Suppressor macrophage treated with lipopolysaccharide for 1 hour (primary cell): ENCODE measurements at regions not wholly inside any gene's neighbourhood (a gene's known extent, or its start where the extent isn't known, plus 50 kb on each side); places are given as distances from the start of the nearest gene placed in this dataset.
"Not testable (repeated sequence)": the region's sequence is repeated elsewhere in the genome, so short reads cannot be mapped to it uniquely, and the experiment has no call there.

Experiments
- DNase-seq, 3 donors: peaks; one replicate each; pipeline ENCODE4 v3.0.0-alpha.2; 2020 to 2022

DNA sequence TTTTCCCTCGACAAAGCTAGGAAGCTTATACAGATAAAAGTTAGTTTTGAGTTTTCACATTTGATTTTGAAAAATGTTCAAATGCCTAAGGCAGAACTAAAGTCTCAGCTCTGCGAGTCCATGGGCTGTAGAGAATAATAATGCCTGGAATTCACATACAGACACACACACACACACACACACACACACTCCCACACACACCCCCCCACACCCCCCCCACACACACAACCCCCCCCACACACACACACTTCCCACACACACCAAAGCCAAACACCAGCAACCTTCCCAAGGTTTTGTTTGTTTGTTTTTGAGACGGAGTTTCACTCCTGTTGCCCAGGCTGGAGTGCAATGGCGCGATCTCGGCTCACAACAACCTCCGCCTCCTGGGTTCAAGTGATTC, 62.8 kb upstream of the EIF5 start:
- no peak for DNase-seq

DNA sequence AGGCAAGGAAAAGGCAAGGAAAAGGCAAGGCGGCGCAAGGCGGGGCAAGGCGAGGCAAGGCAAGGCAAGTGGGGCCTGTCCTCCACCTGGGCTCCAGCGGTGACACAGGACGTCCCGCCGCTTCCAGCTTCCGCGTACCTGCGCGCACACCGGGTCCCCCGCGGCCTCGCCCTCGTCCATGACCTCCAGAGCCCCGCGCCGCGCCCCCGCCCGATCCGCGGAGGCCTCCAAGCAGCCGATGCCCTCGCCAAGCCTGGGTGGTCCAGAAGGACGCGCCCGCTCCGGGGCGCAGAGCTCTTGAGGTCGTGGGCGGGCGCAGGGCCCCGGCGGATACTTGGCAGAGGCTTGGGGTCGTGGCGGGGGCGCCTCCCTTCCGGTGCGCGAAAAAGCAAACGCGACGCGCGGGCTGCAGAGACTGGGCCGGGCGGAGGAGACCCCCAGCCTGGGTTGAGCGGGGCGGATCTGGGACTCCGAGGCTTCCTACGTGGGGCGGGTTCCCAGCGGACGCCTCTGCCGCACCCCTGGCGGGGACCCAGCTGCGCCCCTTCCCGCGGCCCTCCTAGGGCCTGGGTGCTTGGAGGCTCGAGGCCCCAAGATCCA, 60.8 kb upstream of the EIF5 start:
- DNase-seq = no peak

GRCh38 chr14:103273745-103274615, 60.1 kb upstream of the EIF5 start:
- peak in 2 of 3 donors; percentile 27 to 40 for DNase-seq

DNA sequence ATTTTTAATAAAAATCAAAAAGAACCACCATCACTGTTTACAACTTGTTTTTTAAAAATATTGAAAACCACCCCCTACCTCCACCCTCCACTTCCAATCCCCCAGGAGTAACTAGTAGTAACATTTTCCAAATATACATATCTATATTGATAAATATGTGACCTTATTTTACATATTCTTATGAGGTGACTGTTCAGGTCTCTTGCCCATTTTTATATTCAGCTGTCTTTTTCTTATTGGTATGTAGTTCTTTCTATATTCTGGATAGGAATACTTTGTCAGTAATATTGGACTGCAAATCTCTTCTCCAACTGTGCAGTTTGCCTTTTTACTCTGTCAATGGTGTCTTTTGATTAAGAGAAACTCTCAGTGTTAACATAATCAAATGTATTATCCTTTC, 59.0 kb upstream of the EIF5 start:
- no peak for DNase-seq

GRCh38 chr14:103277931-103278330, 56.1 kb upstream of the EIF5 start:
- DNase-seq = peak; percentile 55 to 78 (median 60)

DNA sequence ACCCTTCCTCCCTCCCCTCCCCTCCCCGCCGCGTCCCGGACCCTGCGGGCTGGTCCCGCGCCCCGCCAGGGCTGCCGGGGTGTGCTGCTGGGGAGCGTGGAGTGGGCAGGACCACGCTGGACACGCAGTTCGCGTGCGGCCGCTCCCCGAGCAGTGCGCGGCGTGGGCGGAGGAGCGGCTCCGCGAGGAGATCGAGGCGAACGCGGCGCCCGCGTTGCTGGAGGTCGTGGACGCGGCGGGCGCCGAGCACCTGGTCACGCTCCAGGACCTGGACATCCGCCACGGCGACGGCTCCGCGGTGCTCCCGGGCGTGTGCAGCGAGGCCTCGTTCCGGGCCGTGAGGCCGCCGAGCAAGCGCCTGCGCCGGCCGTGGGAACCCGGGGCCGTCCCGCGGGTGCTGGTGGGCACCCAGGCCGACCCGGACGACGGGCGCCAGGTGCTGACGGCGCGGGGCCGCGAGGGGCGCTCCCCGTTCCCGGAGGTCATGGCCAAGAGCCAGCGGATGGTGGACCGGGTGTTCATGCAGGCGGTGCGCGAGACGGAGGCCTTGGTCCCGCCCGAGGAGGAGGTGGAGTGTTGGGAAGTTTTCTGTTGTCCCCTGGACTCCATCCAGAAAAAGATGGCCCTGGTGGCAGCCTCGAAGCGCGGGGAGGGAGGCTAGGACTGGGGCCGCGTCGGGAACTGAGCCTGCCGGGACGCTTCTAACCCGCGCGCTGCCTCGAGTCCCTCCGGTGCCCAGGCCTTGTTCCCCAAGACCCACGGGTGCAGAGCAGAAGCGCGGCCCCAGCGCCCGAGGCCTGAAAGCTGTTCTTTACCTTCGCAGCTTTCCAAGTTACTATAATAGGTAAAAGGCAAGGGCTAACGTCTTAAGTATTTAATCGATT, 54.7 kb upstream of the EIF5 start:
- peak; percentile 38 to 64 (median 47) for DNase-seq

DNA sequence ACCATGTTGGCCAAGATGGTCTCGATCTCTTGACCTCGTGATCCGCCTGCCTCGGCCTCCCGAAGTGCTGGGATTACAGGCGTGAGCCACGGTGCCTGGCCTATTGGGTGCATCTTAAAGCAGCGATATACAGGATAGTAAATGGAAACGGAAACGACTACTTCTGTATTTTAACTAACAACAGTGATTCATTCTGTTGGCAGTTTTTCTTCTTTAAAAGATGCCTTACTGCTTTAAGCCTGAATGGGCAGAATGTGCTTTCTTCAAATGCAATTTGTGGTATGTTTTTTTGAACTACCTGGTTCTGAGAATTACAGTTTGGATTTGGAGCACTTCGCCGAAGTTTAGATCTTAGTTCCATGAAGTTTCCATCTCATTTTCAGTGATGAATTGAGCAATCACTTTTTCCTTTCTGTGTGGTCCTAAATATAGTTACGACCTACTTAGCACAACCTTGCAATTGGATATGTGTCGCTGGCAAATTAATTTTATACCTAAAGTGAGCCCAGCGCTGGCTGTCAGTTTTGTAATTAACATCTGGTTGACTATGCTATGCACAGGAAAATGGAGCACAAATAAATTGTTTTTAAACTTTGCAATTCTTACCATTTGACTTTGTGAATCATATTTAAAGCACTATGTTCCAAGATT, 53.6 kb upstream of the EIF5 start:
- peak; percentile 63 to 88 (median 88) for DNase-seq

- peak; percentile 69 to 70 (median 70) for DNase-seq
These were observed 52.4 kb upstream of the EIF5 start for GRCh38 chr14:103281496-103282231.

DNA sequence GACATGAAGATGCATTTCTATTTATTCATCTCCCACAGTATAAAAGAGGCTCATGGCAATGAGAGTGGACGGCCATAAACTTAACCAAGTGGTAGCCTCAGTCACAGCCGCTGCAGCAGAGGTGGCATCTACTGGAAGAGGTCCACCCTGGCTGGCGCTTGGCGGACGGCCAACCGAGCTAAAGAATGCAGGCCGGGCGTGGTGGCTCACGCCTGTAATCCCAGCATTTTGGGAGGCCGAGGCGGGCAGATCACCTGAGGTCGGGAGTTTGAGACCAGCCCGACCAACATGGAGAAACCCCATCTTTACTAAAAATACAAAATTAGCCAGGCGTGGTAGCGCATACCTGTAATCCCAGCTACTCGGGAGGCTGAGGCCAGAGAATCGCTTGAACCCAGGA, 51.7 kb upstream of the EIF5 start:
- DNase-seq = not testable (repeated sequence)

GRCh38 chr14:103282932-103283331, 51.1 kb upstream of the EIF5 start:
- no peak for DNase-seq

- DNase-seq = no peak
These were observed 50.1 kb upstream of the EIF5 start for GRCh38 chr14:103283916-103284315.
